Right kidney (tissue), 1 donor: ENCODE measurements at regions not wholly inside any gene's neighbourhood (a gene's known extent, or its start where the extent isn't known, plus 50 kb on each side); places are given as distances from the start of the nearest gene placed in this dataset.

Experiments used
- DNase-seq: peaks from one replicate; pipeline ENCODE4 v3.0.0-alpha.2; 2016

DNA sequence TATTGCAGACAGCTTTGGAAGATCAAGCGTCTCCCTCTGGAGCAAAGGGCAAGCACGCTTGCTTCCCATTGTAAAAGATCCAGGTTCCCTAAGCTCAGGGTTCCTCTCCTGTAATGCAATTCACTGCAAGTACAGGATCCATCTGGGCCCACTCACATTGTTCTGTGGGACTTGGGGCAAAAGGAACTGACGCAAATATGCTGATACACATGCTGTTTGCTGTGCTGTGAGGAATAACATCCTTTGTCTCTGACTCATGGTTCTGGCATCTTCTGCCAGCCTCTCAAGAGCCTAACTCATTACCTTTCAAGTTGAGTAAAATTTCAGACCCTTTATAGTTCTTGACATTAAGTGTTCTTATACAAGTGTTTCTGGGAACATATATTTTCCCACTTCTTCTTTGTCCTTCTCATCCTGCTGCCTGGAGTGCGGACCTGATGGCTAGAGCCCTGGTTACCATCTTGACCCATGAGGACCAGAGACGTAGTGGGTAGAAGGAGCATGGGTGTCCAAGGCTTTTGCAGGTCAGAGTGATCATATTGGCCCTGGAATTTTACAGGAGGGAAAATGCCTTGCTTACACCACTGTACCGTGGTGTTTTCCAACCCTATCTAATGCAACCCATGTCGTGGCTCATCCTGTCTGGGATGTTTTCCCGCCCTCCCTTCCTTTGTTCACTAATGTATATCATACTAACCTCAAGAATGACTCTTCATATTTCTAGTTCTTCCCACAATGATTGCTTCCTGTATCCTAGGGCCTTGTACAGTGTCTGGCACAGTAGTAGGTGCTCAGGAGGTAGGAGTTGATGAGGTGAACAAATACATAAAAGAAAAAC, 145.7 kb upstream of the GLI2 start:
- DNase-seq: no peak

DNA sequence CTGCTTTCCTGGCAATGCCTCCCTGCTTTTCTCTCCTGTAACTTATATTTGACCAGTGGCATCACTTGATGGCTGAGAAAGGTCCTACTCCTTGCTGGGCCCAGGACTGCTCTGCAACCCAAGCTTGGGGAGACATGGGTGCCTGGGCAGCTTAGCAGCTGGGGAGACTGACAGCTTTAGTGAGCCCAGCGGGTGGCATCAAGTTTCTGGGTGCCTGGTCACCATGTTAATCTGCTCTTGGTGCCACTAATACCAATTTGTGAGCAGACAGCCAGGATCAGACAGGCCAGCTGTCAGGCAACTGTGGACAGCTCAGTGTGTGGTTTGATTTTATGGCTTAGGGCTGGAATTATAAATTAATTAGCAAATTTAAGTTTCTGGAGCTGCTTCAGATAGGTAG, 144.8 kb upstream of the GLI2 start:
- DNase-seq: no peak

DNA sequence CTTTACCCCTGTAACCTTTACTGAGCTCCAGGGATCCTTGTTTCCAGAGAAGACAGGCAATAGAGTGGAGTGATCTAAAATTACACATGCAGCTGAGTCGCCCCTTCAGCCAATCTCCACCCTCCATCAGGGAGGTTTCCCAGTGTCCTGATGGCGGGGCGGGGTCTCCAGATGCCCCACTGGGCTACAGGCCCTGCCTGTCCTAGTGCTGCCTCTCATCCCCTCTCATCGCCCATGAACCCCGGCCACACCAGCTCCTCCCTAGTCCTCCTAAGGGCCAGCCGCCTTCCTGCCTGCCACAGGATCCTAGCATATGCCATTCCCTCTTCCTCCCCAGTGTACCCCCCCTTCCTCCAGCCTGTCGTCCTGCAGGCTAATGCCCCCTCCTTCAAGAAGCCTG, 144.1 kb upstream of the GLI2 start:
- no peak for DNase-seq

DNA sequence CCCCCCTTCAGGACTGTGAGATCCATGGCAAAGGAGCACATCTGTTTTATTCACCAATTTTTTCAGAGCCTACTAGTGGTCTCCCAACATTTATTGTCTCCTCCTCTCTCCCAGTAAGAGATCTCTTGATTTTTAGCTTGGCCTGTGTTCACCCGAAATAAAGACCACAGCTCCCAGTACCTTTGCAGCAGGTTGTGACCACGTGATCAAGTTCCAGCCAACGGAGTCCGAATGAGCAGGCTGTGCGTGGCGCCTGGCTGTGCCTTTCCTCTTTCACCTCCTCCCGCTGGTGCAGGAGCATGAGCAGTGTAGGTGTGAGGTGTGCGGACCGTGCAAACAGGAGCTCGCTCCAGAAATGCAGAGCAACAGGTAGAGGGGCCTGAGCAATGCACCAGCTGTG, 143.6 kb upstream of the GLI2 start:
- no peak for DNase-seq

DNA sequence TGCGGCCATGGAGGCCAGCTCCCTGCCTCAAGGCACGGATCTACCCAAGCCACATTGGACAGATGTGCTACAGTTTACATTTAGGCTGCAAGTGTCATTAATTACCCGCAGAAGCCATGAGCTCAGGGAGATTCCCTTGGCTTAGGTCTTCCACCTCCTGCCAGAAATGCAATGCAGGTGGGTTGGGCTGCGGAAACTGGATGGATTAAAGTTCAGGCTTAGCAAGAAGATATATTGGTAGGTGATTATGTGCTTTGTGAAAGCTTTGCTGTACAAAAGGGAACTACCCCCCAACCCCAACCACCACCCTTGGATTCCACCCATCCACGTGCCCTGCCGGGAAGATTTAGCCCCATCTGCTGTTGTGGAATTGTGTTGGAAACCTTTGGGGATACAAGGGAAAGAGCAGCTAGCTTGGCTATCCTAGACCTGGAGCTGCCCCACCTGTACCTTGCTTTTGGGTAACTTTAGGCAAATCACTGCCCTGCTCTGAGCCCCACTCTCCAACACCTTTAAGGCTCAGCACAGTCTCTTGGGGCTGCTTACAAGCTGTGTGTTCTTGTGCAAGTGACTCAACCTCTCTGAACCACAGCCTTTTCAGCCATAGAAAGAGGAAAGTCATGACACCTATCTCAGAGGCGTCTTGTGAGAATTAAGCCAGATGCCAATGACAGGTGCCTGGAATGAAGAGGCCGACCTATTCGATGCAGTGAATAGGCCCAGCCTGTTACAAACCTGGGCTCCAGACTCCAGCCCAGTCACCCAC, 141.6 kb upstream of the GLI2 start:
- DNase-seq: no peak

DNA sequence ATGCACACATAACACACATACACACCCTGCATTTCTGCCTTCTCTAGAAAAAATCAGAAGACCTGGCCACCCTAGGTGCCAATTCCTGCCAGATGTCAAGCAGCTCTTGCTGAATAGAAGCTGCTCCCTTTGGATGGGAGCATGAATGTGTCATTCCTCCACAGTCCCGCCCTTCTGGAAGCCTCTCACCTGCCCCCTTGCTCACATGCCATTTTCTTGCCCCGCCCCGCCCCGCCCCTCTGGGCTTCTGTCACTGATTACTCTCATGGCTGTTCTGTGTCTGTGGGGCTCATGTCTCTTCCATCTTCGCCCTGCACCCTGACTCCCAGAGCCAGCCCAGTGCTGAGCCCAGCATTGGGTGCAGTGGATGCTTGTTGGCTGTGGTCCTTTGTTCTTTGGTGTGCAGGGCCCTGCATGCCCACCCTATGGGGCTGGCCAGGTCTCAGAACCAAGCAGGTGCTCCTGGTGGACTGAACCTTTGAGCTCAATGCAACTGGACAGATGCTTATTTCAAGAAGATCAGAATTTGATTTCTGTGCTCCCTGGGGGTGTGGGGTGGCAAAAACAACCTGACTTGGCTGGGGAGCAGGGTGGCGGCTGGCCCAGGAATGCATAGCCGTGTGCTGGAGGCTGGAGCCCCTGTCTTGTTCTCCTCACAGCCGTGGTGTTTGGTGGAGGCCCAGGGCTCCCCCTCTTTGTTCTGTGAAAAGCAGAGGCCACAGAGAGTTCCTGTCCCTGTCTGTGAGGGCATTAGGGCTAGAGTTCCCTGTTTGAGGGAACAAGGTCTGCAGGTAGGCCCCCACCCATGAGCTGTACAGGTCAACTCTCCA, 140.6 kb upstream of the GLI2 start:
- DNase-seq: no peak

DNA sequence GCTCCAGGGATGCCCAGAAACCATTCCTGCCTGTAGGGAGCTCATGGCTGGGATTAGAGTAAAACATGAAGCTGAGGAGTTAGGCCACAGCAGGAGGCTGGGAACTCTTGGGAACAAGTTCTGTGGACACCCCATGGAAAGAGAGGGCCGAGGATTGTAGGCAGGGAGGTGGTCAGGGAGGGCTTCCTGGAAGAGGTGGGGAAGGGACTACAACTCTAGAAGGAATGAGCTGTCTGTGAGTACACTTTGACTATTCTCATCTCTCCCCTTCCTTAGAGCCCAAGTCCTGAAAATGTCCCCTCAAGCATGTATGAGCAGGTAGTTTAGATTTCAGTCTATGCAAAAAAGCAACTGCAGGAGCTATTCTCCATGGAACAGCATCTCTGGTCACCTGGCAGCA, 139.9 kb upstream of the GLI2 start:
- no peak for DNase-seq

DNA sequence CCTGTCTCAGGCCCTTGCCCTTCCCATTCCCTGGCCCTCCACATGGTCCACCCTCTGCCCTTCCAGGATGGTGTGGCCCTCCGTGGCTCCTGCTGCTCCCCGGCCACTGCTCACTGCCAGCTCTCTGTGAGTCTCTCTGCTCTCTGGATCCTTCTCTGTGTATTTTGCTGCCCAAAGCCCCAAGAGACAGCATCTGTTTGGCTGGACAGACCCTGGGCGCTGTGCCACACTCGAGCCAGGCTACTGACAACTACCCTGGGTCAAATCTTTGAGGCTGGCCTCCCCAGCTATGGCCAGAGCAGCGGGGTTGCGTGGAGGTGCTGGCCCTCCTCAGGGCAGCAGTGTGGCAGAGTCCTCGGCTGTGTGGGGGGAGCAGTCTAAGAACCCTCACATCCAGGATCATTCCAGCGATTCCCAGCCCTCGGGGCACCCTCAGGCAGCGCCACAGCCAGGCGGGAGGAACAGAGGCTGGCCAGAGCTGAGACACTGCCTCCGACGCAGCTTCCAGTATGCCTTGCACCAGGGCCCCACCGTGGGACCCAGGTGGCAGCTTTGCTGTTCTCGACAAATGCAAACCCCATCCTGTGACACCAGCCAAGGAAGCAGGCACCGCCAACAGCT, 139.4 kb upstream of the GLI2 start:
- no peak for DNase-seq

DNA sequence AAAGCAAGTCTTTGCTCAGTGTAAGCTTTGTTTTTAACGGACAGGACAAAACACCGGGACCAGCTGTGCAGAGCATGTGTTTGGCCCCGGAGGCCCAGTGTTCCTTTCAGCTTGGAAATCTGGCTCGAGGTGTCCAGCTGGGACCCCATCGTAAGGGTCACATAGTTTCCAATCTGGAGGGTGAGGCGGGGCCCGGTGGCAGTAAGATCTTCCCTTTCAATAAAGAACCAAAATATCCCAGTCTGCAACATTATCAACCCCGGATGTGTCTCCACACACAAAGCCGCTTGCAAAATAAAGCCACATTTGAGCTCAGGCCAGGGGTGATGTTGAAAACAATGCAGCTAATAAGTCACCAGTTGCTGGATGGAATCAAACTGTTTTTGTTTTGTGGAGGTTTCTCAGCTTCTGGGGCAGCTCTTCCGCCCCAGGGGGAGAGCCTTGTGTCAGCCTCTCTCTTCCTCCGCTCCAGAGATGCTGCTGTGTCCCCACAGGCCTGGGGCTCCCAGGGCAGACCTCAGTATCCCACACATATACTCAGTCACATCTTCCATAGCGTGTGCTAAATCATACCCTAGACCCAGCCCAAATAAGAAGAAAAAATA, 138.6 kb upstream of the GLI2 start:
- DNase-seq: no peak

DNA sequence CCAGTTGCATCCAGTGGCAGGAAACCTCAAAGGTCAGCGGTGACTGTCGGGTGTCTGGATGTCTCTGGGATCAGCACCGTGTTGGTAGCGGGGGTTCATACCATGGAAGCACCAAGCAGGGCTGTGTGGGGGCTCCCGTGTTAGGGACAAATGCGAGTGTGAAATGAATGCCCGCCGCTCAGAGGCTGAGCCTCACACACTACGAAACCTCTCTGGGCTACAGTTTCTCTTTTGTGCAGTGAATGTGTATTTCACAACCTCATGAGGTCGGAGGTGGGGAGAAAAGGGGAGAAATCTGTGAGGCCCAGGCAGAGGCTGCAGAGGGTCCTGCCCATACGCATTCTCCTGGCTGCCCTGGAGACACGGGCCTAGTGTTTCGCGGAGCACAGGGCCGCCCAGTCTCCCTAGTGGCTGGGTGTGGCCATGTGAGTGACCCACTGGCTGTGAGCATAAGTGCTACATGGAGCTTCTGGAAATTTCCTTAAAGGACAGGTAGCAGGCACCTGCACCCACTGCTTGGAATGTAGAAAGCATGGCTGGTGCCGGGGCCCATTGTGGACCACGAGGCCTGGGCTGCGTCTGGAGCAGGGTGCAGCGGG, 138.0 kb upstream of the GLI2 start:
- DNase-seq: no peak

DNA sequence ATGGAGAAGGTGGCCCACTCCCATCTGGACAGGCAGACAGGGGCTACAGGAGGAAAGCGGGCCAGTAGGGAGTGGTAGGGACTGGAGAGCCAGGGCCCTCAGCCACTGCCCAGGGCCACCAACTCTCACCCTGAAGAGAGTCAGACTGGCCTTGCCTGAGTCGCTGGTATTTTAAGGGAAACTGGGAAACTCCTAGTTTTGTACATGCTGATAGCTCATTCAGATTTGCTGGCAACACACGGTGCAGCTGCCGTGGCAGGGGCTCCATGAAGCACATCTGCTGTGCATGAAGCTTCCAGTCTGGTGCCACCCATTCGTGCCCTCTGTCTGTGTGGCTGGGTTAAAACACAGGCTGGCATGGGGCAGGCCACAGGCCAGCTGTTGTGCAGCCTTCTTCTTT, 137.3 kb upstream of the GLI2 start:
- DNase-seq: no peak

DNA sequence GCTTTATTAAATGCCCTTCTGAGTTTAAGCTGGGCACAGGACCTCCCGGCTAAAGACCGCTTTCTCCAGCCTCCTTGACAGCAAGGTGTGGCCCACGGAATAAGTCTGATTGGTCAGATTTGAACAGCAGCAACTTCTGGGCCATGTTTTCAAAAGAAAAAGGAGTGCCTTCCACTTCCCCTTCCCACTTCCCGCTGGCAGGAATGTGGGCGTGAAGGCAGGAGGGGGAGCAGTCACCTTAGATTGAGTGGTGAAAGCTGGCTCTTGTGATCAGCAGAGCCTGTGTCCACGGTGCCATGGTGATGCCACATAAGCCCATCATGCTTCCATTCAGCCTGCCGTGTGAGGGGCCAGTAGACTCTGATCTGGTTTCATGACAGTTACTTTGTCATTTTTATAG, 136.6 kb upstream of the GLI2 start:
- DNase-seq: no peak

DNA sequence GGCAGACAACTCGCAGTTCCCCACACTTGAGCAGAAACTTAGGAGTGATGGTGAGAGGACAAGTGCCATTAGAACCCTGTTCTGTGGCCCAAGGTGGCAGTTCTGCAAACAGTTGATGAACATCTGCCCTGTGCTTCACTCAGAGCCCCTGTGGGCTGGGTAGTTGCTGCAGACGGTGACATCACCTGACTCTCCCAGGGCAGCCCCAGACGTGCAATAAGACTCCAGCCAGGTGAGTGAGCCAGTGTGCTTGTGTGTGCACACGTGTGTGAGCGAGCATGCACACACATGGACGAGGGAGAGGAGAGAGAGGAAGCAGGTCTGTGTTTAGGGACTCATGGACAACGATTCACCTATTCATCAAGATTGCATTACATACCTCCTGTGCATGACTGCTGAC, 136.0 kb upstream of the GLI2 start:
- no peak for DNase-seq

DNA sequence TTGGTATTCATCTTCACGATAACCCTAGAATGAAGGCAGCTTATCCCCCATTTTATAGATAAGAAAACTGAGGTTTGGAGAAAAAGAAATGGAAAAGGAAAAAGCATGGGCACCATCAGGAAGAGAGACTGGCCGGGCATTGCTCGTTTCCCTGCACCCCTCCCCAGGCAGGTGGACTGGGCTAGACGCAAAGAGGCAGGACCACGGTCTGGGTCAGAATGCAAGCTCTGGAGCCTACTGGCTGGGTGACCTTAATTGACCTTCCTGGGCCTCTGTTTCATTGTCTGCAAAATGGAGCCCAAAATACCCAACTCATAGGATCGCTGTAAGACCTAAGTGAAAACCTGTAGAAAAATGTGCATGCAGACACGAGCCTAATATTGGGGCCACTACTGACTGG, 135.3 kb upstream of the GLI2 start:
- no peak for DNase-seq

DNA sequence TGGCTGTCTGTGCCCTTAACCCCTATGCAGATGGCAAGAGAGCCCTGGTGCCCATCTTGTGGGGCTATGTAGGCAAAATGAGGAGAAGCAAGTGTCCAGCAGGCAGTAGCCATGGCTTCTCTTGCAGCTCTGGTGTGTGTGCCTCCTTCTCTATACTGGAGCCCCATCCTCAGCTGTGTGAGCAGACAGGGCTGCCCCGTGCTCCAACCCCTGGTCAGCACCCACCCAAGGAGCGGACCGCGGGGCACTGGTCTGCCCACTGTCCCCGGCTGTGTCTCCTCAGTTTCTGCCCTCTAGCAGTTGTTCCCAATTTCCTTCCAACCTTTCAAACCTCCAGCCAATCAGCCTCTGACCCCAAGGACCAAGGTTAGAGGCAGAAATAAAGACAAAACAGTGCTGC, 134.9 kb upstream of the GLI2 start:
- DNase-seq: no peak

DNA sequence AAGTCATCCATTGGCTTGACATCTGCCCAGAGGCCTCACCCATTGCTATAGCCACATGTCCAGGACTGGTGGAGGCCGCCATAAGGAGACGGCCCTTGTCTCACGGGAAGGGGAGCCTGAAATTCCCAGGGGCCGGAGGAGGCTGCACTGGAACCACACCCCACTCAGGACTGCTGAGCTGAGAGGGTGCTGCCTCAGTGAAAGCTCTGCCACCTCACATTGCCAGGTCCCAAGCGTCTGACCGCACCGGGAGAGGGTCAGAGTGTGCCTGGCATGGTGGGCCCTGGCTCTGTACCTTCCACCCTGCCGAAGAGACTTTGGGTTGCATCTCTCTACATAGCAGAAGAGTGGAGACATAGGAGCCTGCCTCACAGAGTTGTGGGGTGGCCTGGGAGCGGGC, 134.1 kb upstream of the GLI2 start:
- no peak for DNase-seq

DNA sequence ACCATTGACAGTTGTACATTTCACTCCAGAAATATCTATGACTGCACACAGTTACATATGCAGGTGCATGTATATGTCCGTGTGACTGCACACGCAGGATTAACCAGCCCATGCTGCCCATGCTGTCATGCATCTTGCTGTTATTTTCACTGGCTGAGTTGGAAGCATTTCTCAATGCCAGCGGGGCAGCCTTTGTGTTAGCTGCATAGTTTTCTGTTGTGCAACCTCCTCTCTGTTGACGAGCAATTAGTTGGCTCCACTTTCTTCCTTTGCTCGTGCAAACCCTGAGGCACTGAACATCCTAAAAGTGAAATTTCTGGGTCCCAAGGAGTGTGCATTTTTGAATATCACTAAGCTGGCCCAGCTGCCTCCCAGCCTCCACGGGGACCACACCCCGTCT, 133.4 kb upstream of the GLI2 start:
- no peak for DNase-seq

DNA sequence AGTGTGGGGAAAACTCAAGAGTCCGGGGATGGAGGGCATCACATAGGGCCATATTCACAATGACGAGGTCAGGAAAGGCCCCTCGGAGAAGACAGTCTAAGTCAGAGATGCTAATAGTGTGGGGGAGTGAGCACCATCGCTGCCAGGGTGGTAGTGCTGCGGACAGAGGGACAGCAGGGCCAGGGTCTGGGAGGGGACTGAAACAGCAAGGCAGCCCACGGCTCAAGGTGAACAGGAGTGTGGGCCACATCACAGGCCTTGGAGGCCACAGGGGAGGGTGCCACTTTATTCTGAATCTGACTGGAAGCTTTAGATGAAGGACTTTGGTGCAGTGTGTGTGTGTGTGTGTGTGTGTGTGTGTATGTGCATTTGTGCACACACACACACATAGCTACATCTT, 130.9 kb upstream of the GLI2 start:
- no peak for DNase-seq

DNA sequence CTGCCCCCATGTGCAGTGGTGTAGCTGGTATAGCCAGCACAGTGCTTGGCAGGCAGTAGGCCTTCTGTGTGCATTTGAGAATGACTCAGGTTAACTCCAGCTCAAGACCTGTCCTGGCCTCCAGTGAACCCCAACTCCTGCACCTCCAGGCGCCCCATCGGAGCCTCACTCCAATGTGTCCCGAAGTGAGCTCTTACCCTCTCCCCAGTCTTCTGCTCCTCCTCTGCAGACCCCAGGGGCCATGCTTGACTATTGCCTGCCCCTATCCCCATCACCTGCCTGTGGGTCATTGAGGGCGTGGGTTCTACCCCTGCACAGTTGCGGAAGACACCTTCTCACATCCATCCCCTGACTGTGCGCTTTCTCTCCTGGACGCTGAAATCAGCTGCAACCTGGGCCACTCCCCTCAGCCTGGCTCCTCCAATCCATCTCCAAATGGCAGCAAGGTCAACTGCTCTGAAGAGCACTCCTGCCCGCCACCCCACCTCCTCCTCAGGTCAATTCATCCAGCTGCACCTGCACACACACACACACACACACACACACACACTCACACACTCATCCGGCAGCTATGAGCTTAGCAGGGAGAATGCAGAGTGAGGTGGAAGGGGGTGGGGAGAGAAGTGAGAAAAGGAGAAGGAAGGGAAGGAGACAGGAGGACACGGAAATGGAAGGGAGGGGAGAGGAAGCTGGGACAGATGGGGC, 130.3 kb upstream of the GLI2 start:
- no peak for DNase-seq

DNA sequence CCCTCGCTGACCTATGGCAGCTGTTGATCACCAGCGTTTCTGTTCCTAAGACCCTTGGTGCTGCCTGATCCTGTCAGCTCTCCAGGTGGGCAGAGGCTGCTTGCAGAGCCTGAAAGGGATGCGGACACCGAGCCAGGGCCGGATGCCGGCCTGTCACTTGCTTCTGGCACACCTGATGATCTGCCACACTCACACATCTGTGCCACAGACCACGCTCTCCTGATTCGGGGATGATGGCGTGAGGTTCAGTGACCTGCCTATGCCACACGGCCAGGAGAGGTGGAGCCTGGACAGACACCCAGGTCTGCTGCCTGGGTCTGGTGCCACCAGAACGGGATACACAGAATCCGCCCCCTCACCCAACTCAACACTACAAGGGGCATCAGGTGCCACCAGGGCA, 129.4 kb upstream of the GLI2 start:
- DNase-seq: no peak

DNA sequence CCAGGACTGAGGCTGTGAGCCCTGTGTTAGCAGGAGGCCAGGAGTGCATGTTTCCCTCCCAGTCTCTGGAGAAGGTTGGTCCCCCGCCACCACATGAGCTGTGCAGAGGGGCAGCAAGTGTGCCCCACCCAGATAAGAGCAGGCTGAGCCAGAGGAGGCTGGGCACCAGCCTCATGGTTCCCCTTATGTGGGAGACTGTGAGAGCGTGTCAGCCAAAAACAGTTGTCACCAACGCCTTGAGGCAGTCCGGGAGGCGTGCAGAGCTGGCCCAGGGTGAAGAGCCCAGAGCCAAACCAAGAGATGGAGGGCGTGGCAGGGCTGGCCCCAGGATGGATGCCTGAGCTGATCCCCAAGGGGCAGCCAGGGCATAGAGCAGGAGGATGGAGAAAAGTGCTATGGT, 128.7 kb upstream of the GLI2 start:
- no peak for DNase-seq
